ENCODE measurements at regions not wholly inside any gene's neighbourhood (a gene's known extent, or its start where the extent isn't known, plus 50 kb on each side); places are given as distances from the start of the nearest gene placed in this dataset.
"Not testable (repeated sequence)": the region's sequence is repeated elsewhere in the genome, so short reads cannot be mapped to it uniquely, and the experiment has no call there.

DNA sequence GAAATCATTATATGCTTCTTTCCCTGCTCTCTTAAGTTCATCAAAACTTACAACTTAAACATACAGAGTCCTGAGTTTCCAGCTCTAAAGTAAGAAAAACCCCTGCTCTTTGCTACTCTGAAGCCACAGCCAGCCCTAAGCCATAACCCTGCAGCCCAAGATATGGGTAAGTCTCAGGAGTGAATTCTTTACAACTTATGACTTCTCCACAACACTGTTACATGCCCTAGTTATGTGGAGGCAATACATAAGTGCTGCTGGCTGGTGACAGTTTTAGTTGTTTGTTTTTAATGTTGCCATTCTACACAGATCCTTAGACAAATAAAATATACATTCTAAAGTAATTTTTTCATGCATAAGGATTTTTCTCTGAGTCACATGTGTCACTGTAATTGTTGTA is 100.2 kb downstream of the FBXO8 start:
- no peak for DNase-seq

DNA sequence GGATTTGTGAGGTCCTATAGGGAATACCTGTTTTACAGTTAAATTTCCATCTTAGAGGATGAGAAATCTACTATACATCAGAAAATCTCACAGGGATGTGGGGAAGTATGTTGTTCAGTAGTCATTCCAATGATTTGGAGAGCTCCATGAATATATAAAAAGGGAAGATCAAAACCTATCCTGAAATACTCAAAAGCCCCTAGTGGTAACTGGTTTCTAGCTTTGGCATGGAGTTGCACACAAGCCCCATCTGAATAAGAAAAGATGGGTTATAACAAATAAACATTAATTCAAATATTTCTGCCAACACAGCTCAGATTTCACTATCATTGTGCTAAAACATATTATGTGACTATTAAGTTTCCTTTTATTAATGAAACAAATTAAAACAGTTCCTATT is 101.6 kb downstream of the FBXO8 start:
- no peak for DNase-seq

DNA sequence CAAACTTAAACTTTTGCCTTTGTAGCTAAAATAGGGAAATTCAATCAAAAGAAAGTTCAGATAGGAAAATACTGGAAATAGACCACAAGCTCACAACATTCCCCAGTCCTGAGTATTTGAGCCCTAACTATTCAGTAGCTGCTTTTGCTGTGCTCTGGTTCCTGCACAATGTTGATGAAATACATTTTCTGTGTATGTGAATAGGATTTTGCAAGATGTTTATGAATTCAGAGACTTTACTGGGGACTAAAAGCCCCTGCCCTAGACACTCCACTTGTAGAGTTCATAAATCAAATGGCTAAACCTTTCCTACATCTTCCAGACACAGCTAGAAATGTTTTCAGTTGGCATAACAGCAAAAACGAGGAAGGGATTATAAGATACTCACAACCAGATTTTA is 105.9 kb downstream of the FBXO8 start:
- DNase-seq, result no peak

DNA sequence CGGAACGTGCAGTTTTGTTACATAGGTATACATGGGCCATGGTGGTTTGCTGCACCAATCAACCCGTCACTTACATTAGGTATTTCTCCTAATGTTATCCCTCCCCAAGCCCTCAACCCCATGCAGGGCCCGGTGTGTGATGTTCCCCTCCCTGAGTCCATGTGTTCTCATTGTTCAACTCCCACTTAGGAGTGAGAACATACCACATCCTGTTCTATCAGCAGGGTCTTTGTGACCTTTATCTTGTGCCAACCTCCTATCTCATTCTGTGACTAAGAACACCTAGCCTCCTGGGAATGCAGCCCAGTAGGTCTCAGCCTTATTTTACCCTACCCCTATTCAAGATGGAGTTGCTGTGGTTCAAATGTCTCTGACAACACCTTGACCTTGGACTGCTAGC is 107.6 kb downstream of the FBXO8 start:
- DNase-seq, result not testable (repeated sequence)

DNA sequence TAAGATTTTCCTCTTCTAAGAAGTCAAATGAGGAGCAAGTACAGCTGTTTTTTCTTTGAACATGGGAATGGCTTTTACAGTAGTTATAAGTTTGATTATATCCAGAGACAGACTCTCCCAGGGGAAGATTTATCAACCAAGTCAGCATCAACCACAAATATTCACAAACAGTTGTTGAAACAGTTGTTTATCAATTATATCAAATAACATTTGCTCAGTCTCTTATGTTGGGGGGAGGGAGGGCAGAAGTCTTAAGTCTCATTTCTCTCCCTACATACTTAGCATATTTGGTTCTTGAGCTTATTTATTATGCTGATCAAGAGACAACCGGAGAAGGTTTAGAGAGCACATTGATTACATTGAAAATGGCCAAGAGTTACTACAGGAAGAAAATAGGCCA is 110.1 kb downstream of the FBXO8 start:
- DNase-seq, result no peak

DNA sequence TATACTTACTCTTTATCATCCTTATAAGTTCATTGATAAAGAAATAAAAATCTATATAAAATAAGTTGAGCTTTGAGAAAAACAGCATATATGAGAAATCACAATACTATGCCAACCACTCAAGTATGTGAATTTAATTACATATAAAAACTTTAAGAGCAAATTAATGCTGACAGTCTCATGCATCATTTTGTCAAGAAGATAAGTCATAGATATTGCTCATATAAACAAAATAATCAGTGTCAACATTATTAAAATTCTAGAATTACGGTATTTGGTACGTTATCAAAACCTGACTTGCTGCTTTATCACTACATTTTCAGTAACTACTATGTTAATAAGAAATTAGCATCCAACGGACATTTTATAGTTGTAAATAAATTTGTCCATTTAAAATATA is 111.2 kb downstream of the FBXO8 start:
- DNase-seq, result no peak

DNA sequence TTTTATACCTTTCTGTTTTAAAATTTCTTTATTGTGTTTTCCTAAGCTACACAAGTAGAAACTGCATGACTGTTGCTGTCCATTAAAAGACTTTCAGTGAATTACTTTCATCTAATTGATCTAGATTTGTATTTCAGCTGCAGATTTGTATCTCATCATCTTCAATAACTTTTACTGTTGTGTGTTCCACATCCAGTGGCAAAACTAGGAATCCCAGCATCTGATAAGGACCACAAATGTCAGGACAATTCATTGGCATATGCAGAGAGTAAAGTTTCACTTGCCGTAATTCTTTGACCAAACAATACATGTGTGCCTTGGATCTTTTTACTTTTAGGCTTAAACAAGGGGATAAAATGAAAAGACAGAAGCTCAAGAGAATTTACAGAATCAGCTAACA is 112.6 kb downstream of the FBXO8 start:
- DNase-seq, result no peak

DNA sequence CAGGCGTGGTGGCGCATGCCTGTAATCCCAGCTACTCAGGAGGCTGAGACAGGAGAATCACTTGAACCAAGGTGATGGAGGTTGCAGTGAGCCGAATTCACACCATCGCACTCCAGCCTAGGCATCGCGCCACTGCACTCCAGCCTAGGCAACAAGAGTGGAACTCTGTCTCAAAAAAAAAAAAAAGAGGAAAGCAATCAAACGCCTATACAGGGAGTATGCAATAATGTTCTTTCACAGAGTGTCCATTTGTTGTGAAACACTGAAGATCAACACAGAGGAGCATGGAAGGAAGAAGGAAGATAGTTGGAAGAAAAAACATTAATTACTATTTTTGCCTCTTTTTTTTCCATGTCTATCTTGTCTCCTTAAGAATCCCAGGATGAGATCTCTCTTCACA is 113.4 kb downstream of the FBXO8 start:
- no peak for DNase-seq

DNA sequence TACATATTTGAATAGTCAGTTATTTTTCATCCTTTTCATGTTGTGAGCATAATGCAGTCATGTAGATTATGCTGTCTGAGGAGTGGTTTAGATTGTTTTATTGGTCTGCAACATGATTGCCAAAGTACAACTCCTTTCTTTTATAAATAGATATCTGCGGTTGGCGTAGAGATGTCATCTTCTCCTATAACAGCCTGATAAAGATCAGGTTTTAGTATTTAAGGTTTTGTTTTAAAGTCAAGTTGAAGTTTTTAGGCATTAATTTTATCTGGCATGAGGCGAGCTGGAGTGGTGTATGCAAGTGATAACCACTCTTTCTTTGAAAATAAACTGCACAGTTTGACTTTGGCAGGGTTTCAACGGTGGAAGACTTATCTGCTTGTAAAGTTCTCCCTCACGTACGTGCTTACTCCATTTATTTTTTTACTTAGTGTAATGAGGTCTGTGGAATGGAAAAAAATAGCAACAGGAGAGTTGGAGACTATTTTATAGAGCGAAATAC is 126.3 kb downstream of the FBXO8 start:
- no peak for DNase-seq

DNA sequence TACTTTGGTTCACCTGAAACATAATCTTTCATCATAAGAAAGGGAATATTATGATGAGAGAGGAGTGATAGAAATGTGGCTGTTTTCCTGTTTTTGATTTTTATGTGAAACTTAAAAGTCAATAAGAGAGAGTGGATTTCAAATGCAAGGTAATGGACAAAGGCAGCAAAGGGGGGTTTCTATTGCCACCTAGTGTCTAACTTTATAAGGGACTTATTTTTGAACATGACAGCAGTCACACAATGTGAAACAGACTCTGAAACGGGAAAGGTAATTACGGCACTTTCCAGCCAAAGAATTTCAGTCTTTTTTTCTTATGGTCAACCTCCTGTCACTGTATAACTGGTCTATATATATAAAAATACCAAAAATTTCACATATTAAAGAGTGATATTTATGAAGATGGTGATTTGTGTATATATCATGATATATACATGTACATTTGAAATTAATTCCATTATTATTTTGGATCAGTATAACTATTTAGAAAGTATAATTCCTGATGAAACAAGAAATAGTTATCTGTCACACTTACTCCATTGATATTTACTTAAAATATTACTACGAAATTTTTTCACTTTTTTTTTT is 127.1 kb downstream of the FBXO8 start:
- DNase-seq, result peak; percentile 61 to 77

DNA sequence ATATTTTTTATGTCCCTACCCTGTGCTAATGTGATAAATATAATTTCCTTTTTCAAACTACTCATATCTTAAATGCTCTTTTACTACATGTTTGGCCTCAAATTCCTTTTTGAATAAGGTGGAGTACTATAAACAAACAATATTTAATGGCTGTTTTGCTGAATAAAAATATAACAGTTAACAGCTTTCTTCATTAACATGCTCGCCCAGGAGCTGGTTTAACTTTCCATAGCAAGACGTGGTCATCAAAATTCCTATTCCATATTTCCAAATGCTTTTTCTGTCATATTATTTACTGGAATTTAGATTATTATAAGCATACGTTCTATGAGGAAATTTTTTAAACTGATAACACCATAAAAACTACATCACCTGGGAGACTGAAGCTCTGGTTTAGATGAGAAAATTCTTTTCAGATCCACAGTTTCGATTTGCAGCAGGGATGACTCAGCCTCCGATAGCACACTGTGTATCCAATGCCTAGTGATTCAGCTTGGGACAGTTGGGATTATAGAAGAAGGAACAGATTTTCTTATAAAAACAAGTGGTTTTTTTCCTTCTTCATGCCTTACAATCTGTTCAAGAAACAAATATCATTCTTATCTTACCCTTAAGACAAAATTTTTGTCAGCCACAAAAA is 129.1 kb downstream of the FBXO8 start:
- DNase-seq, result peak in 1 of 2 experiments; percentile 53

DNA sequence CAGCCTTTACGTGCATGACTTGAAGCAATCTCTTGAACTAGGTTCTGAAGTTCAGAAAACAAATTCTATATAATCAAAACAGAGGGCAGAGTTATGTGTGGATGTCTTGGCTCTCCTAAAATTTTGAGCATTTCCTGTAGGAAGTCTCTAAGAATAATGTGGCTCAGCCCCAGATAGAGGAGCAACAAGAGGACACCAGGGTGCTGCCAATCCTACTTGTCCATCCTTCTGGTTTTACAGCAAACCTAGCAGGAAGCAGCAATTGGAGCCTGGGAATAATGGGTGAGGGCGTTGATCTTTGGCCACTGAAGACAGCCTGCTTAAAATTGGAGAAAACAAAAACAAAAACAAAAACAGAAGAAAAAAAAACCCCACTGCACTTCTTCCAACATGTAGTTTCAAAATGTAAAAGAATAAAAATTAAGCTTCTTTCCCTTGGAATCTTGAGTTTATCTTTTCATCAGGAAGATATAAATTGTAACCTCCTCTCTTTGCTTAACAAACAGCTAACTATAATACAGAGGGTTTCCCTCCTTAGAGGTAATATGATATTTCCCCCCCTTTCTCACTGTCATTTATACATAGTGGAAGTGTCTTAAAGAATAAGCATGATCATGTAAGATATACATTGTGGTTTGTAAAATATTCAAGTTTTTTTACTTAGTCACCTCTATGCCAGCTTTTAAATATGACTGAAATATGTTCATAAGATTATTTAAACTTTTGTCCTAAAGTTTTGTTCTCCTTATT is 130.6 kb downstream of the FBXO8 start:
- DNase-seq, result no peak

DNA sequence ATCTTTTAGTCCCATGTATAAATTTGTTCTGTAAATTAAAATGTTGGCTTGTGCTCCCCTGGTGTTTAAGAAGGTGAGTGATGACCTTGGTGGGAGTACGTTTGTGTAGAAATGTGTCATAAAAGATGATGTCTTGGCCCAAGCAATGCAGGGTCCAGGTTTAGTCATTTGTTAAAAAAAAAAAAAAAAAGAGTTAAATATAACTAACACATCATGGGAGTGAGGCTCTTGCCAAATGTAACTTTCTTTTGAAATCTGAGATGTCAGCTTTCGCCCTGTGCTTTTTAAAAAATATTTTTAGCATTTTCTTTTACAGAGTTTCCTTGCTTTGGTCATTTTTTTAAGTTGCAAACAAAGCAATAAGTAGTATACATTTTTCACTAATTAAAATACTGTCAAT is 135.6 kb downstream of the FBXO8 start:
- no peak for DNase-seq

DNA sequence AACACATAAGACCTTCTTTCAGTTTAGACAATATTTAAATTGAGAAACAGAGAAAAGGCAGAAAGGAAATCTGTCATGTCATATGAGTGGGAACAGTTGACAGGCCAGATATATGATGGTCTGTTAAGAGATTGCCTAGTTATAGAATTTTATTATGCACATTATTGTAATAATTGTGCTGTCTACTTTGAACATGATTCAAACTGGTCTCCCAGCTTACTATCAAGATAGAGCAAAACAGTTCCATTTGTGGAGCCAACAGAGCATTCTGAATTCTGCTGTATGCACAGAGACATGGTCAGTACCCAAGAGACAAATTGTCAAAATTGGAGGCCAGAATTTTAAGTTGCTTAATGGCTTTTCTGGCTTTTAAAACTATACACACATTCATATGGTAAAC is 139.4 kb downstream of the FBXO8 start:
- no peak for DNase-seq

DNA sequence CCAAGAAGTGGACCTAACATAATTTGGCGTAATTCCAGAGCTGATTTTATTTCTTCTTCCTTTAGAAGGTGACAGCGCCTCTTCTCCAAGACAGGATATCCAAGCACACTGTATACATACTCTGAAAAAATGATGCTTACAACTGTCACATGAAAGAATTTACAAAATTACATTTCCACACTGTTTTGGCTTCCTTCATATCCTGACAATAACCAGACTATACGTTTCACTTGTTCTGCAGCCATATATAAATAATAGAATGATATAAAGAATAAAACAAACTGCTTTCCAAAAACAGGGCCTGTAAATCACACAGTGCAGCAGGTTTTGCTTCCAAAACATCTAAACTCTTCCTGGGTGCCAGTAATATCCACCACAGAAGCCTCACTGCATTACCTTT is 141.6 kb downstream of the FBXO8 start:
- DNase-seq, result no peak

DNA sequence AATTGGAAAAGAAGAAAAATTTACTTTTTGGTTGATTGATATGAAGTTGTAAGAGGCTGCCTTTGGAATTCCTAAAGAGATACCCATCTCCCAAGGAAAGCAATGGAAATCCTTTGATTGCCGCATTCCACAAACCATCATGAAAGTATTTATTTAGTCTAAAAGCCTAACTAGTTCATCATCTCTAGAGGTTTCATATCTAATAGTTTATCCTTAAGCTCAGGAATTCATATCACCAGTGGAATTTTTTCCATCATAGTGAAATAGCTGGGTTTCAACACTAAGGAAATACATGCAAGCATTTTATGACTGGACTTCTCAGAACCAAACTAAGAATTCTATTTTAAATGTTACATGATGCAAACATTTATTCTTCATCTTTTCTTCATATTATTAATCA is 144.9 kb downstream of the FBXO8 start:
- no peak for DNase-seq

DNA sequence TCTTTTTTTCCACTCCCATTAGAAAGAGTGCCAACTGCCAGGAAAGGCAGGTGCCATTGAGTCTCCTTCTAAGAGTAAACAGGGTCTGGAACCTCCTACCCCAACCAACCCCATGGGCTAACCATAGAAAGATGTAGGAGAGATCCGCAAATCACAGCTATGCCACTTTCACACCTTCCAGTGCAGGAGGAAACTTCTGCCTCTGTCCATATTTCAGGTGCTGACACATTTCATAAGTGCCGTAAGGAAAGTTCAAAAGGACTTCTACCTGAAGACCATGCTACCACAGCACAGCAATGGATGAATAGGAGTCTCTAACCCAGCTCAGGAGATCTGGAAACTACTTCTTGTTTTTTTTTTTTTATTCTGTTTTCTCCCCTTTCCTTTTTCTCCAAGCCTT is 145.8 kb downstream of the FBXO8 start:
- no peak for DNase-seq

DNA sequence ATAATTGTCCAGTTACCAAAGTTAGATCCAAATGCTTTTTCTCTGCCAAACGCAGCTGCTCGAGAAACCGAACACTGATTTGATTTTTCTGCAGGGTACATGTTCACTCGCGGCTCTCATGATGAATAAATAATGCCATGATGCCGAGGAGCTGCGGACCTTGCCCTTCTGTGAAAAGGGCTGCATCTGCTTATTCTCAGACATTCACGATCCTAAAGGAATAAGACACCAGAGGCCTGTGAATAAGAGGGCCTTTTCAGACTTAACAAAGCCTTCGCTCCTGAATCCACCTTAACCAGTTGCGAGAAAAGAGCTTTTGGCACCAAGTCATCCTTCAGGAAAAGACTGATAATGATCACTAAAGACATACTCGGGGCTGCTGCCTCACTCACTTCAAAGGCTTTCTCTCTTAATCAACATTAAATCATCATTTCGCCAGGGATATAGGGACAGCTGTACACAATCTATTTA is 147.5 kb downstream of the FBXO8 start:
- DNase-seq, result peak in 1 of 2 experiments; percentile 31

DNA sequence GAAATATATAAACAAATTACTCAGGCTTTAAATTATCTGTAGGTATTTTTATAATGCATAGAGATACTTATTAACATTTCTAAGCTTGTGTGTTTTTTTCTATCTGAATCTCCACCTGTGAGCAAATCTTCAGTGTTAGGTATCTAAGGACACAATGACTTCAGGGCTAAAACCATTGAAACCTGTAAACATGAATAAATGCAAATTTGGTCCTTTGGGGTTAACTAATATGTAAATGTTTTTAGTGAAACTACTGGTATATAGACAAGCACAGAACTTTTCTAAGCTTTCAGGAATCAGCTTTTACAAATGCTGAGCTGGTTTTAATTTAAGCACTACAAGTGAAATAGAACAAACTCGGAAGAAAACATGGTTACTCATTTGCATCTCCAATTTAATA is 147.9 kb downstream of the FBXO8 start:
- DNase-seq, result no peak

DNA sequence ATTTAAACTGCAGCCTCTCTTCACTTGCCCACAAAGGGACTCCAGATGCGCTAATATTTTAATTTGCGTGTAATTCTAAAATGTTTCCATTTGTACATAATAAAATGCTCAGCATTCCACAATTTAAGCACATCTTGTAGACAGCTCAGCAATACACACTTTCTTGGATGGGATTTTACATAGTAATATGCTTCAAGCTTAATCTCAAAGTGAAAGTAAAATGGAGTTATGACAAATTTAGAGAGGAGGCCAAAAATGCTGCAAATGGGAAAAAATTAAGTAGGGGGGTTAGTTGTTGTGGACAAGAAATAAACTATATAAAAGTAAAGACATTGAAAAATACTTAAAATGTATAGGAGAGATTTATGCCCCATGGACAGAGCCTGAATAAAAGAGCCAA is 149.1 kb downstream of the FBXO8 start:
- DNase-seq, result no peak

DNA sequence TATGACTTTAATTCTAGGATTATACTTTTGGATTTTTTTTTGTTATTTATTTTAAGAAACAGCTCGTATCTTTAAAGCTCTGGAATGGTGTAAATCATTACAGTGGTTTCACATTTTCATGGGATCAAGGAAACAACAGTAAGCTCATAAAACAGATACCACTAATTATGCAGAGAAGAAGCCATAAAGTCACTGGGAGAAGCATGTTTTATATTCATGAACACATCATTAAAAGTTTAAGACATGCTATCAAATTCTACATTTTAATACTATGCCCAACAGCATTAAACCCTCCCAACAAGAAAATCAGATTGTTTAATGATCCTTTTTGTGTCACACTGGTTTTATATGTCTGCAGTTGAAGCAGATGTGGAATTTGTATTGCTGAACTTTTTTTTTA is 149.9 kb downstream of the FBXO8 start:
- no peak for DNase-seq

DNA sequence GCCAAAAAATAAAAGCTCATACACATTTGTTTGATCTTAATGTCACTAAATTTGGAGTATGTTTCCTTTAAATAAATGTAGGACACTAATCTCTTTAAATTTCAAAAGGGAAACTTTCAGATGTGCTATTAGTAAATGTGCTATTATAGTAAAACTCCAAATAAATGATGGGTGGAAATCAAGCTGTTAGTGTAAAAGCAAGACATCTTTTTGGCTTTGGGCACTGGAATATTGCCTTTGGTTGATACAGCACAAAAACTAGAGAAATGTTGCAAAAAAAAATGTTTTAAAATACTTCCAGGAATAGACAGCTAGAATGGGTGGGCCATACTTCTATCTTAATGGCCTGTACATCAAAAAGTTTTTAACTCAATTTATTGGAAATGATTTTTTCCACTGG is 151.6 kb downstream of the FBXO8 start:
- no peak for DNase-seq

DNA sequence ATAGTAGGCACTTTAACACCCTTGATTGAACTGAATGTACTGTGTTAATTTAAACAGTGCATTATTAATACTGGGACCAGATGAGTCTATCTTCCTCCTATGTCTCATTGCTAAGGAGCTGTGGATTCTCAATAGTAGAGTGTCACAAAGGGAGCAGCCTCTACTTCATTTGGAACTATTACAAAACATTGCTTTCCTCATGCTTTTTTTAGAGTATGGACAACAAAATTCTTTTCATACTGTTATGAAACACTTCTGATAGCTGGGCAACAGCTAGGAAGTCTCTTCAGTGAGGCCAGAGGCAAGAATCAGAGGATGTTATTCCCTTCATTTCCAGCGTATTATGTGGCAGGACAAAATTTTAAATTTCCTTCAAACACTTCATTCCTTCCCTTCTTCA is 160.8 kb downstream of the FBXO8 start:
- no peak for DNase-seq

Data from NCI-H2081 (cell line).